H1 (cell line): ENCODE measurements at regions not wholly inside any gene's neighbourhood (a gene's known extent, or its start where the extent isn't known, plus 50 kb on each side); places are given as distances from the start of the nearest gene placed in this dataset.

ENCODE experiments used
- CTCF ChIA-PET: fragments of 300-600 bp; sonication (Branson Sonifier 250); formaldehyde crosslinking; loops from one replicate; lab custom pipeline; 2021; ENCODE audit not compliant: partially characterized antibody; lab: Charles Lee
- POLR2A ChIA-PET: fragments of 300-600 bp; sonication (Branson Sonifier 250); formaldehyde crosslinking; loops from one replicate; lab custom pipeline; 2021; ENCODE audit warnings: inconsistent platforms; ENCODE audit not compliant: partially characterized antibody; lab: Charles Lee
- DNase-seq, 2 experiments: peaks; one replicate each; pipeline versions ENCODE4 v3.0.0 to v3.0.0-alpha.2; 2010 to 2022; ENCODE audit warnings: low spot score in 2 of 2, low read depth in 1 of 2, mixed read lengths in 1 of 2
- FAIRE-seq: peaks from 2 replicates; lab custom pipeline; 2011; peaks lifted over from hg19 to GRCh38; lab: Jason Lieb, UNC
- H2AFZ ChIP-seq: 2 replicates; pipeline ENCODE4 v1.8.1; 2012; ENCODE audit warnings: low read length, inconsistent platforms
- H2AK5ac ChIP-seq: 2 replicates; pipeline ENCODE4 v1.6.1; 2013; ENCODE audit warnings: low read depth, low read length
- H2BK120ac ChIP-seq: replicated peaks from 2 replicates; pipeline ENCODE3; 2013; ENCODE audit warnings: low read depth, low read length, inconsistent platforms
- H2BK12ac ChIP-seq: 2 replicates; pipeline ENCODE4 v1.6.1; 2013; ENCODE audit warnings: low read depth, low read length
- H2BK15ac ChIP-seq: 2 replicates; pipeline ENCODE4 v1.6.1; 2013; ENCODE audit warnings: low read length
- H2BK20ac ChIP-seq: 2 replicates; pipeline ENCODE4 v1.6.1; 2013; ENCODE audit warnings: low read length
- H2BK5ac ChIP-seq: 2 replicates; pipeline ENCODE4 v1.6.1; 2013; ENCODE audit warnings: low read depth, low read length
- H3K14ac ChIP-seq: 2 replicates; pipeline ENCODE4 v1.6.1; 2013; ENCODE audit warnings: inconsistent platforms; ENCODE audit not compliant: insufficient read length
- H3K18ac ChIP-seq: 2 replicates; pipeline ENCODE4 v1.6.1; 2013; ENCODE audit warnings: low read length; ENCODE audit errors: extremely low read depth
- H3K23ac ChIP-seq: 2 replicates; pipeline ENCODE4 v1.6.1; 2013; ENCODE audit warnings: inconsistent platforms; ENCODE audit not compliant: insufficient read length
- H3K23me2 ChIP-seq: 2 replicates; pipeline ENCODE4 v1.6.1; 2013; ENCODE audit warnings: low read depth, low read length
- H3K27ac ChIP-seq: 2 replicates; pipeline ENCODE4 v1.6.1; 2011; ENCODE audit warnings: low read depth, low read length, inconsistent platforms
- H3K27me3 ChIP-seq, 4 experiments: replicated peaks in 1 of 4; 1 replicate in 1 of 4; 2 replicates in 3 of 4; pipeline versions ENCODE4 v1.6.1 to v1.8.1; 2011 to 2013; ENCODE audit warnings: low read length in 3 of 4, mild to moderate bottlenecking in 3 of 4, inconsistent platforms in 2 of 4, mixed read lengths in 2 of 4, moderate library complexity in 1 of 4; ENCODE audit not compliant: control insufficient read depth in 3 of 4, insufficient read depth in 3 of 4; ENCODE audit errors: extremely low read depth in 1 of 4
- H3K36me3 ChIP-seq, 4 experiments: 2 replicates each; pipeline versions ENCODE4 v1.6.1 to v1.8.1; 2011 to 2013; ENCODE audit warnings: mild to moderate bottlenecking in 4 of 4, low read length in 3 of 4, moderate library complexity in 2 of 4, control low read depth in 1 of 4, inconsistent platforms in 1 of 4; ENCODE audit not compliant: insufficient read depth in 4 of 4, control insufficient read depth in 2 of 4
- H3K4ac ChIP-seq: replicated peaks from 2 replicates; pipeline ENCODE3; 2013; ENCODE audit warnings: low read length, low read depth, mixed read lengths, inconsistent platforms; ENCODE audit not compliant: insufficient read length
- H3K4me1 ChIP-seq, 4 experiments: replicated peaks in 1 of 4; 1 replicate in 1 of 4; 2 replicates in 3 of 4; pipeline versions ENCODE4 v1.6.1 to v1.8.1; 2011 to 2013; ENCODE audit warnings: low read length in 3 of 4, inconsistent platforms in 2 of 4, mixed read lengths in 1 of 4; ENCODE audit not compliant: insufficient read depth in 4 of 4, control insufficient read depth in 3 of 4
- H3K4me2 ChIP-seq, 2 experiments: 2 replicates each; pipeline versions ENCODE4 v1.6.1 to v1.8.1; 2011 to 2013; ENCODE audit warnings: low read depth in 2 of 2, low read length in 2 of 2, control low read depth in 1 of 2, inconsistent platforms in 1 of 2, mild to moderate bottlenecking in 1 of 2; ENCODE audit not compliant: insufficient read depth in 1 of 2
- H3K4me3 ChIP-seq, 4 experiments: fragments of 200-600, 300-600 bp in 1 of 4; sonication (generic), shearing (Covaris generic), sonication (Bioruptor Twin) in 1 of 4; 2 replicates each; pipeline versions ENCODE4 v1.5.1 to v1.8.1; 2011 to 2016; ENCODE audit warnings: low read length in 4 of 4, low read depth in 3 of 4, control low read depth in 2 of 4, inconsistent platforms in 2 of 4, mild to moderate bottlenecking in 2 of 4, mixed read lengths in 1 of 4, moderate library complexity in 1 of 4; ENCODE audit not compliant: insufficient read depth in 2 of 4; ENCODE audit errors: extremely low read depth in 1 of 4
- H3K56ac ChIP-seq: replicated peaks from 2 replicates; pipeline ENCODE3; 2013; ENCODE audit warnings: low read depth, mild to moderate bottlenecking, mixed read lengths, low read length, inconsistent platforms; ENCODE audit not compliant: insufficient read length
- H3K79me1 ChIP-seq: 2 replicates; pipeline ENCODE4 v1.6.1; 2013; ENCODE audit warnings: low read depth, low read length, control low read depth
- H3K79me2 ChIP-seq, 2 experiments: 2 replicates each; pipeline versions ENCODE4 v1.6.1 to v1.8.1; 2012 to 2013; ENCODE audit warnings: low read length in 2 of 2, mild to moderate bottlenecking in 2 of 2, inconsistent platforms in 1 of 2; ENCODE audit not compliant: insufficient read depth in 2 of 2, control insufficient read depth in 1 of 2
- H3K9ac ChIP-seq, 4 experiments: replicated peaks in 1 of 4; 1 replicate in 1 of 4; 2 replicates in 3 of 4; pipeline versions ENCODE4 v1.6.1 to v1.8.1; 2011 to 2013; ENCODE audit warnings: low read depth in 3 of 4, low read length in 3 of 4, control low read depth in 2 of 4, mild to moderate bottlenecking in 2 of 4, moderate library complexity in 2 of 4, inconsistent platforms in 1 of 4; ENCODE audit errors: extremely low read depth in 1 of 4
- H3K9me3 ChIP-seq, 2 experiments: 2 replicates each; pipeline versions ENCODE4 v1.6.1 to v1.8.1; 2012 to 2013; ENCODE audit warnings: mild to moderate bottlenecking in 2 of 2, moderate library complexity in 2 of 2, control low read depth in 1 of 2, inconsistent platforms in 1 of 2, low read depth in 1 of 2, low read length in 1 of 2, mixed read lengths in 1 of 2; ENCODE audit not compliant: insufficient read depth in 2 of 2
- H4K20me1 ChIP-seq, 2 experiments: replicated peaks in 1 of 2; 2 replicates each; pipeline versions ENCODE3 to v1.8.1; 2011 to 2013; ENCODE audit warnings: inconsistent platforms in 2 of 2, low read length in 2 of 2, mild to moderate bottlenecking in 1 of 2; ENCODE audit not compliant: insufficient read depth in 2 of 2, control insufficient read depth in 1 of 2
- H4K5ac ChIP-seq: 2 replicates; pipeline ENCODE4 v1.6.1; 2013; ENCODE audit warnings: low read length, low read depth, mixed read lengths, inconsistent platforms; ENCODE audit not compliant: insufficient read length
- H4K8ac ChIP-seq: 2 replicates; pipeline ENCODE4 v1.8.0; 2013; ENCODE audit warnings: mild to moderate bottlenecking, moderate library complexity, low read length, inconsistent platforms; ENCODE audit not compliant: insufficient read depth; ENCODE audit errors: extremely low read depth
- H4K91ac ChIP-seq: replicated peaks from 2 replicates; pipeline ENCODE3; 2013; ENCODE audit warnings: low read length, mixed read lengths, inconsistent platforms; ENCODE audit not compliant: insufficient read length
- RAD21 ChIP-seq, 2 experiments: IDR thresholded peaks in 1 of 2; conservative IDR thresholded peaks in 1 of 2; 2 replicates each; pipeline ENCODE4 v1.6.1; 2011; ENCODE audit warnings: low read depth in 2 of 2, low read length in 2 of 2, improper control_type of control experiment in 1 of 2, inconsistent platforms in 1 of 2, mild to moderate bottlenecking in 1 of 2, moderate library complexity in 1 of 2
- WGBS, 2 experiments: shearing (Covaris generic) in 1 of 2; methylation state at CpG; one replicate each; pipeline versions ENCODE4 v1.1.6 to v1.1.7; 2013 to 2015; ENCODE audit warnings: low lambda C conversion rate in 2 of 2, mixed read lengths in 2 of 2, inconsistent platforms in 1 of 2, low coverage in 1 of 2, missing lambda C conversion rate in 1 of 2; ENCODE audit not compliant: insufficient replicate concordance in 2 of 2, insufficient coverage in 1 of 2, insufficient read length in 1 of 2; ENCODE audit errors: extremely low coverage in 1 of 2, missing lambda C conversion rate in 1 of 2; 5-methylcytosine and 5-hydroxymethylcytosine counted together

DNA sequence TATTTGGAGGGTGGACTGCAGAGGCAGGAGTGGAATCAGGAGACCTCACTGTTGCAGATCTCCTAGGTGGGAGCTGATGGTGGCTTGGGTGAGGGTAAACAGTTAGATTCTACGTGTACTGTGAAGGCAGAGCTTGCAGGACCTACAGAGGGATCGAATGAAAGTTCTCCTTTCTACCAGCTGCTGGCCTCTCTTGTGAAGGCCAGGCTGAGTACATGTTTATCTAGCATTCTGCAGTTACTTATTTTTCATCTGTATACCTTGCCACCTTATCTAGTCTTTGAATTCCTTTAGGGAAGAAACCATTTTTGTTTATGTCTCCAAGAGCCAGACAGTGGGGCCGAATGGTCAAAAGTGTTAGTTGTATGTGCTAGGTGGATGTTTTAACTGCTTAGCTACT, 57.6 kb downstream of the PTTG1 start:
- H3K27ac ChIP-seq = no peak overlapping the region
- DNase-seq (no peak), FAIRE-seq (no peak)
- no peak overlapping the region for H3K9ac ChIP-seq
- no peaks in the 10 kb centered on the region; the same call in 1 of the 2 replicates for H3K23me2 ChIP-seq
- peak overlapping the region; percentile 63; the same call in 1 of the 2 replicates for H2BK20ac ChIP-seq
- H3K18ac ChIP-seq = no peak overlapping the region
- no peaks in the 10 kb centered on the region for H3K36me3 ChIP-seq
- no peak overlapping the region for H2BK5ac ChIP-seq
- H3K23ac ChIP-seq = no peak overlapping the region
- CTCF ChIA-PET = interaction anchor here (1.1 to 4.6 kb wide), 3 partner anchors 29 to 200 kb away, joined by 3 to 15 read pairs (median 5); no protein-coding TSS in a partner anchor
- H2BK15ac ChIP-seq = no peak overlapping the region
- no peak overlapping the region for H2BK120ac ChIP-seq
- no peak overlapping the region for H3K56ac ChIP-seq
- no peaks in the 10 kb centered on the region for H3K9me3 ChIP-seq
- no peak overlapping the region for H3K14ac ChIP-seq
- H2AK5ac ChIP-seq = no peak overlapping the region
- peak overlapping the region; percentile 69; the same call in 1 of the 2 replicates for H2BK12ac ChIP-seq
- H4K20me1 ChIP-seq = no peaks in the 10 kb centered on the region
- no peak for TF ChIP-seq RAD21 (IDR thresholded peaks at IDR 0.05 in 1 of 2, conservative IDR thresholded peaks at IDR 0.05 in 1 of 2; ENCODE audit: low read depth in 2 of 2, low read length in 2 of 2)
- no peak overlapping the region for H4K5ac ChIP-seq
- 90% methylated on average over 3 of the region's 3 CpGs; no CpG with 5 or more reads in 1 of the 2 experiments for WGBS, 2 experiments
- no peak overlapping the region for H3K4ac ChIP-seq
- no peaks in the 10 kb centered on the region for H3K79me2 ChIP-seq
- no peak overlapping the region for H2AFZ ChIP-seq
- H4K91ac ChIP-seq = peak overlapping the region; percentile 1
- H3K4me2 ChIP-seq = no peak overlapping the region
- no peaks in the 10 kb centered on the region for H3K27me3 ChIP-seq
- H3K4me3 ChIP-seq = no peak overlapping the region
- H3K4me1 ChIP-seq = peaks cover 1 to 12% (median 7%) of the 10 kb centered on the region in 4 experiments; a peak in 6 of 7 replicates
- no peaks in the 10 kb centered on the region for H3K79me1 ChIP-seq
- no peak overlapping the region for H4K8ac ChIP-seq
- POLR2A ChIA-PET = no interaction called here
